ENCODE measurements at regions not wholly inside any gene's neighbourhood (a gene's known extent, or its start where the extent isn't known, plus 50 kb on each side); places are given as distances from the start of the nearest gene placed in this dataset.
A peak's percentile ranks its signal among the peaks of the same experiment; 100 is the strongest.

GRCh38 chr11:119983816-119984215 lies 154.1 kb downstream of the TRIM29 start:
- no peaks in the 10 kb centered on the region for H3K36me3 Mint-ChIP-seq (ENCODE audit: insufficient read depth in 1 of 3, low read depth in 3 of 3)

More at GRCh38 chr11:119983816-119984215, 154.1 kb downstream of the TRIM29 start:
- H3K23ac ChIP-seq (ENCODE audit: insufficient read length, low read depth, low read length) = no peak overlapping the region
- no peak overlapping the region for H3K4me2 ChIP-seq (ENCODE audit: insufficient read depth, insufficient read length, low read length)
- H4K91ac ChIP-seq (ENCODE audit: insufficient read length, low read depth, low read length) = no peak overlapping the region
- H4K20me1 ChIP-seq (ENCODE audit: control insufficient read depth, insufficient read depth, insufficient read length) = no peaks in the 10 kb centered on the region
- no peak overlapping the region for H3K4me3 Mint-ChIP-seq
- no peaks in the 10 kb centered on the region for H3K23me2 ChIP-seq (ENCODE audit: insufficient read length, low read depth, low read length, poor library complexity, severe bottlenecking)
- H3K4me1 ChIP-seq (ENCODE audit: insufficient read depth, low read length) = no peaks in the 10 kb centered on the region
- H4K5ac ChIP-seq (ENCODE audit: insufficient read length, low read depth, low read length) = no peak overlapping the region
- DNase-seq = no peak
- no peak overlapping the region for H2BK120ac ChIP-seq (ENCODE audit: low read depth, low read length, poor library complexity, severe bottlenecking)
- no peak overlapping the region for H4K8ac ChIP-seq (replicated peaks; ENCODE audit: insufficient read length, low read depth, low read length)
- no peak overlapping the region for H2AK5ac ChIP-seq (ENCODE audit: insufficient read length, low read length)
- no peak overlapping the region for H2BK12ac ChIP-seq (ENCODE audit: insufficient read length, low read depth, low read length)
- no peak overlapping the region for H3T11ph ChIP-seq (ENCODE audit: low read length)
- H3K18ac ChIP-seq (ENCODE audit: insufficient read length, low read depth, low read length) = no peak overlapping the region
- H3K27me3 Mint-ChIP-seq (ENCODE audit: low read depth) = peaks cover 43% of the 10 kb centered on the region
- H3K9me3 ChIP-seq (ENCODE audit: control insufficient read depth, low read depth, low read length) = no peaks in the 10 kb centered on the region
- no peak overlapping the region for H2BK20ac ChIP-seq (ENCODE audit: low read depth, low read length, poor library complexity, severe bottlenecking)
- no peak overlapping the region for H3K56ac ChIP-seq (ENCODE audit: insufficient read length, low read depth, low read length)
- no CpG with 5 or more reads among the region's 8 CpGs for WGBS (ENCODE audit: extremely low coverage, insufficient read length, low lambda C conversion rate)
- H3K4ac ChIP-seq (ENCODE audit: low read depth, low read length) = no peak overlapping the region
- H2BK15ac ChIP-seq (ENCODE audit: low read depth, low read length) = no peak overlapping the region
- peak overlapping the region in 1 of 3 experiments; percentile 87; a peak in 1 of 7 replicates for H3K27ac Mint-ChIP-seq
- no peaks in the 10 kb centered on the region for H3K27me3 ChIP-seq (ENCODE audit: insufficient read depth, low read length)
- TF ChIP-seq CTCF (conservative IDR thresholded peaks at IDR 0.05) = no peak
- no peak overlapping the region for H3K27ac ChIP-seq (ENCODE audit: insufficient read length, low read depth, low read length)
- no peak overlapping the region for H2BK5ac ChIP-seq (ENCODE audit: insufficient read length, low read length)
- H2AFZ ChIP-seq (ENCODE audit: low read length) = no peak overlapping the region
- H3K9ac ChIP-seq (ENCODE audit: extremely low read depth, insufficient read length, low read length) = no peak overlapping the region
- no peaks in the 10 kb centered on the region for H3K79me2 ChIP-seq (ENCODE audit: insufficient read depth, low read length)
- no peaks in the 10 kb centered on the region for H3K79me1 ChIP-seq (ENCODE audit: insufficient read depth, low read depth, low read length, poor library complexity, severe bottlenecking)
- no peak overlapping the region for H3K14ac ChIP-seq (ENCODE audit: insufficient read depth, low read length)
- H3K4me1 Mint-ChIP-seq = peaks cover 10 to 20% of the 10 kb centered on the region in 2 experiments
- H3K9me3 Mint-ChIP-seq = no peaks in the 10 kb centered on the region
